ENCODE measurements at regions not wholly inside any gene's neighbourhood (a gene's known extent, or its start where the extent isn't known, plus 50 kb on each side); places are given as distances from the start of the nearest gene placed in this dataset.

- TF ChIP-seq POLR2A (IDR thresholded peaks at IDR 0.05; ENCODE audit: control extremely low read depth in 1 of 2, low read depth in 2 of 2, low read length in 2 of 2) (no peak), SUZ12 (IDR thresholded peaks at IDR 0.05; ENCODE audit: low read length) (no peak), TAF1 (IDR thresholded peaks at IDR 0.05; ENCODE audit: low read depth, low read length) (no peak), EZH2 (IDR thresholded peaks at IDR 0.05; ENCODE audit: low read depth, low read length, severe bottlenecking) (no peak)
Observed at GRCh38 chr13:97521726-97522125, 87.8 kb downstream of the RAP2A start.
